ENCODE measurements at regions not wholly inside any gene's neighbourhood (a gene's known extent, or its start where the extent isn't known, plus 50 kb on each side); places are given as distances from the start of the nearest gene placed in this dataset.
A peak's percentile ranks its signal among the peaks of the same experiment; 100 is the strongest.

- TF ChIP-seq, protein P1, sequence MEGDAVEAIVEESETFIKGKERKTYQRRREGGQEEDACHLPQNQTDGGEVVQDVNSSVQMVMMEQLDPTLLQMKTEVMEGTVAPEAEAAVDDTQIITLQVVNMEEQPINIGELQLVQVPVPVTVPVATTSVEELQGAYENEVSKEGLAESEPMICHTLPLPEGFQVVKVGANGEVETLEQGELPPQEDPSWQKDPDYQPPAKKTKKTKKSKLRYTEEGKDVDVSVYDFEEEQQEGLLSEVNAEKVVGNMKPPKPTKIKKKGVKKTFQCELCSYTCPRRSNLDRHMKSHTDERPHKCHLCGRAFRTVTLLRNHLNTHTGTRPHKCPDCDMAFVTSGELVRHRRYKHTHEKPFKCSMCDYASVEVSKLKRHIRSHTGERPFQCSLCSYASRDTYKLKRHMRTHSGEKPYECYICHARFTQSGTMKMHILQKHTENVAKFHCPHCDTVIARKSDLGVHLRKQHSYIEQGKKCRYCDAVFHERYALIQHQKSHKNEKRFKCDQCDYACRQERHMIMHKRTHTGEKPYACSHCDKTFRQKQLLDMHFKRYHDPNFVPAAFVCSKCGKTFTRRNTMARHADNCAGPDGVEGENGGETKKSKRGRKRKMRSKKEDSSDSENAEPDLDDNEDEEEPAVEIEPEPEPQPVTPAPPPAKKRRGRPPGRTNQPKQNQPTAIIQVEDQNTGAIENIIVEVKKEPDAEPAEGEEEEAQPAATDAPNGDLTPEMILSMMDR (IDR thresholded peaks at IDR 0.05; ENCODE audit: insufficient read depth, low read depth, low read length) = no peak
- DNase-seq (ENCODE audit: low read depth) = no peak
- no peak overlapping the region for H3K4me3 ChIP-seq (ENCODE audit: low read depth, low read length)
Measured at GRCh38 chr2:19806131-19806530, 95.7 kb downstream of the TTC32 start.

- TF ChIP-seq, protein P1 (IDR thresholded peaks at IDR 0.05; ENCODE audit: insufficient read depth, low read depth, low read length) = no peak
- no peak overlapping the region for H3K4me3 ChIP-seq (ENCODE audit: low read depth, low read length)
- DNase-seq (ENCODE audit: low read depth) = no peak
Measured at GRCh38 chr2:19805266-19805665, 96.5 kb downstream of the TTC32 start.

DNA sequence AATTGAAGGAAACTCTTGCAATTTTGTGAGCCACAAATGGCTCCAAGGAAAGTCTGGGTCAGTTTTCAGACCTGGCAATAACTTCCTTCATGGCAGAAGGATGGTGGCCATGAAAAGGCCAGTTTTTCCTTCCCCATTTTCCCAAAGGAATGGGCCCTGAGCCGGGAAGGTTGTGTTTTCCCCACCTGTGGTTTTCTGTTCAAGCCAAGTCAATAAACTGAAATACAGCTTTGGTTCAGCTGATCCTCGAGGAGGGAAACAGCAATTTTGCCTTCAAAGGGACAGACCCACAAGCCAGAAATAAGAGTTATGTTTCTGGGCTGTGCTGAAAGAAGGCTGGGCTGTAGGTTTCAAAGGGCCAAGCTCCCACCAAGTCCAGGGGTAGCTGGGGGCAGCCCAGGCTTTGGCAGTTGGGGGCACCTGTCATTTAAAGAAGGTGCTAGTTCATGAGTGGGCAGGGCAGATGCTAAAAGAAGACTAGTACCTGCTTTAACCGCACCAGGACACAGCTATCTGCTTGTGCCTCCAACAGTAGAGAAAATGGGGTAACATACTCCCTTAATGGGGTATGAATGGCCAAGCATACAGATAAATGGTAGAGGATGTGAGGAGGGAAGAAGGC, 97.0 kb downstream of the TTC32 start:
- no peak overlapping the region for H3K4me3 ChIP-seq (ENCODE audit: low read depth, low read length)
- TF ChIP-seq, protein P1 (IDR thresholded peaks at IDR 0.05; ENCODE audit: insufficient read depth, low read depth, low read length) = no peak
- no peak for DNase-seq (ENCODE audit: low read depth)

DNA sequence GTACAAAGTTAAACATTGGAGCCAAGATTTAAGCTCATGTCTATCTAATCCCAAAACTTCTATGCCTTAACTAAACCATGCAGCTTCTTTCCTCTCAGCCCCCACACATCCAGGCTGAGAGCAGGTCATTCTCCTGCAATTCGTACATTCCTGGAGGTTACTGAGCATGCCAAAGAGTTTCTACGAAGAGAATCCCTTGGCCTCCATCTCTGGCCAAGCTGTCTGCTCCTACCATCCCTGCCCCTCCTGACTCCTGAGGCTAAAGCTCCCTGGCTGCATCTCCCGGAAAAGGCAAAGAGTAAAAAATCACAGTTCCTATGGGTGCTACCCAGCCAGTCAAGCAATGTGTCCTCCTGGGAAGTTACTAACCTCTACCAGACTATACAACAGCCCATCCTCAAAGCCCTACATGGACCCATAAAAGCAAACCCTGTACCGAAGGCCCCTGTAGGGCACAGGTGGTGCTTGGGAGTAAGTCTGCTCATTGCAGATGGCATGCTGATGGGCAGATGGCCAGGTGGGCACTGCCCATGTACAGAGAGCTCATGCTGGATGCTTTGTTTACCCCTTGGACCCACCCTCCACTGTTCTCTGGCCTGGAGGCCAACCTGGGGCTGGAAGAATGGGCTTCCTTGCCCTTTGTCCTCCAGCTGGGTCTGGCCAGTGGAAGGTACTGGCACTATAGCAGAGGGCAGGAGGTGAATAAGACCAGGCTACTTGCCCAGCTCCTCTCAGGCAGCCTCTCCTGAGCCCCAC, 99.5 kb downstream of the TTC32 start:
- TF ChIP-seq, protein P1 (IDR thresholded peaks at IDR 0.05; ENCODE audit: insufficient read depth, low read depth, low read length) = no peak
- peak; percentile 19 for DNase-seq (ENCODE audit: low read depth)
- H3K4me3 ChIP-seq (ENCODE audit: low read depth, low read length) = no peak overlapping the region

- TF ChIP-seq, protein P1 (IDR thresholded peaks at IDR 0.05; ENCODE audit: insufficient read depth, low read depth, low read length) = no peak
- H3K4me3 ChIP-seq (ENCODE audit: low read depth, low read length) = no peak overlapping the region
- peak; percentile 96 for DNase-seq (ENCODE audit: low read depth)
Measured at GRCh38 chr2:19801367-19802080, 100.3 kb downstream of the TTC32 start.

GRCh38 chr2:19800796-19801195, 101.0 kb downstream of the TTC32 start:
- no peak for DNase-seq (ENCODE audit: low read depth)
- TF ChIP-seq, protein P1 (IDR thresholded peaks at IDR 0.05; ENCODE audit: insufficient read depth, low read depth, low read length) = no peak
- H3K4me3 ChIP-seq (ENCODE audit: low read depth, low read length) = no peak overlapping the region

All from fibroblast of villous mesenchyme (primary cell).